NCI-H2107 treated with DMSO at 0.1 percent for 48 hours (cell line): ENCODE measurements at regions not wholly inside any gene's neighbourhood (a gene's known extent, or its start where the extent isn't known, plus 50 kb on each side); places are given as distances from the start of the nearest gene placed in this dataset.

Experiments used
- DNase-seq: peaks from one replicate; lab custom pipeline; 2025; ENCODE audit not compliant: unreplicated experiment; lab: John Stamatoyannopoulos, UW

DNA sequence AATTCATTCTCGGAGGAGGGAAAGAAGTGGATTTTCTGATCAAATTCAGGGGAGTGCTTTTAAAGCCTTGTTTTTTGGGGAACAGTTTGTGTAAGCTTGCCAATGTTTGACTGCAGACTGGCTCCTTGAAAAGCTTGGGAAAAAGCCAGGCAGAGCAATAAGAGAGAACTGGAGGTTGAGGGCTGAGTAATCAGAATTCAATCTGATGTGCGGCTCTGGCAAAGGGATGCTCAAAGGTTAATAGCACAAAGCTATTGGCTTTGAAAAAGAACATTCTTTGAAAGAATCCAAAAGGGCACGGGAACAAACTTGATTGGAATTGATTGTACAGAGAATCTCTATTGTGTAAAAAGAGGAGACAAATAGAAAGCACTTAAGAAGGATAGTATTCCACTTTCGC, 279.3 kb downstream of the YTHDC2 start:
- no peak for DNase-seq

DNA sequence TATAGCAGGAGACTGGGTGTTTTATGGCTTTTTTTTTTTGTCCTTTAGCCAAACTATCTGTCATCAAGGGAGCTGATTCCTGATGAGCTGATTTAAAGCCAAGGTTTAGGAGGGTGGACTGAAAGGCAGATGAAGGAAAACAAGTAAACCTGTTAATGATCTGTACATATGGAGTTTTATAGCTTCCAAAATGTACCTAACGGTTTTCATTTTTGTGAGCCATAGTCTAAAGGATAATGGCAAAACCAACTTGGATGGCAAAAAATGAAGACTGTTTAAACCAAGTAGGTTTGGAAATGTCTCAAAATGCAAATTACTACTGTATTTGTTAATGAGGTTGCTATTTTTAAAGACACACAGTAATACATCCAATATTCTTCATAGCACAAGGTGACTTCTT, 281.5 kb downstream of the YTHDC2 start:
- no peak for DNase-seq

DNA sequence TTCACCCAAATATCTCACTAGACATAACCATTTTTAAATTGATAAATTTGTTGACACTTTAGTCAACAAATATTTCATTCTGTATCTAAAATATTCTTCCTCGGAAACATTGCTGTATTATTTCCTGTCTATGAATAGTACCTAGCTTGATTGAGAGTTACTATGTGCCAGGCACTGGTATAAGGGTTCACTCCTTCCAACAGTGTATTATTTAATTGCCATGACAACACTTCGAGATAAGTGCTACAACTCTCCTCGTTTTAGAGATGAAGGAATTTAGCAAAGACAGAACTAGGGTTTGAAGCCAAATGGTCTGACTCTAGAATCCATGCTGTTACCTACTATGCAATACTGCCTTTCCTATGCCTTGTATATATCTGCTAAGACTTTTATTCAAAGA, 287.2 kb downstream of the YTHDC2 start:
- no peak for DNase-seq

DNA sequence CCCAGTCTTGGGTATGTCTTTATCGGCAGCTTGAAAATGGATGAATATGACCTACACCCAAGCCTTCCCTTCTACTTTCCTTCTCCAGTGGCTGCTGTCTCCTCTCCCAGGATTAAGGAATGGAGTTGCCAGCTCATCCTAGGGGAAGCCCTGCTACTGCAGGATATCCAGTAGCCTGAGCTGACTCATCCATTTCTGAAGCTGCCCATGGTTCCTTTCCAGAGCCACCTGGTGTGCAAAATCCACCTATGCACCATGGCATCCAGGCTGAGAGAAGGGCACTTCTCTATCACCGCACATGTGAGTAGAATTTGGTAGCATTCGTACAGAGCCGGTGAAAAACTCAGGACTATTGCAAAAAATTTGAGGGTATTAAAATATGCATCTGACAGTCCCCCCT, 290.8 kb downstream of the YTHDC2 start:
- no peak for DNase-seq

DNA sequence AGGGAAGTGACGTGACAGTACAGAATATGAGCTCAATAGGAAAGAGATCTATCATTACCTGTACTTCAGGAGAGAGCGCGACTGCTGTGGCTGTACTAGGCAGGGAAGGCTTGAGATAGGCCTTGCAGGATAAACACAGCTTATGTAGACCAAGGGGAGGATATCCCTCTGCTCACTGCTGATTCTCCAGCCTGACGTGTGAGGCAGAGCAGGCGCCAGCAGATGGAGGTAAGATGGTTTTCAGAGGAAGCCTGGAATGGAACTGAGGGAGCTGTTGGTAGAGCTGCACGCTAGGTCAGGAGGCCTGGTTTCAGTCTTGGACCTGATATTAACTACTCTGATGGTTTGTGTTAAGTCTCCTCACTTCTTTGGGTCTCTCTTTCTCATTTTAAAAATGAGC, 291.4 kb downstream of the YTHDC2 start:
- no peak for DNase-seq

DNA sequence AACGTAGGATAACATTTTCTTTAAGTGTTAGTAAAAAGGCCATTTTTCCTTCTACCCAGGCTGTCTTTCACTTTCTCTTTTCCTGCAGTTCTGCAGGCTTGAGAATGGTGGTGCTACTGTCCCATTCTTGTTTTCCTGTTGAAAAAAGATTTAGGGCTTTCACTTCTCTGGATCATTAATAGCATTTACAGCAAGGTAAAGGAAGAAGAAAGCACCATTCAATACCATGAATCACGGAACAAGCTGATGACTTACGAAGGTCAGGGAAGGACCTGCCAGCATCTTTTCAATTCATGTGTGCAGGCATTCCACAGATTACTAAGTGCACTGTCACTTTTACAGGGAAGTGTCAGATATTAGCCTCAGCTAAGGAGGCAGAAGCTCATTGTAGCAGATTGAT, 292.8 kb downstream of the YTHDC2 start:
- DNase-seq, result no peak

DNA sequence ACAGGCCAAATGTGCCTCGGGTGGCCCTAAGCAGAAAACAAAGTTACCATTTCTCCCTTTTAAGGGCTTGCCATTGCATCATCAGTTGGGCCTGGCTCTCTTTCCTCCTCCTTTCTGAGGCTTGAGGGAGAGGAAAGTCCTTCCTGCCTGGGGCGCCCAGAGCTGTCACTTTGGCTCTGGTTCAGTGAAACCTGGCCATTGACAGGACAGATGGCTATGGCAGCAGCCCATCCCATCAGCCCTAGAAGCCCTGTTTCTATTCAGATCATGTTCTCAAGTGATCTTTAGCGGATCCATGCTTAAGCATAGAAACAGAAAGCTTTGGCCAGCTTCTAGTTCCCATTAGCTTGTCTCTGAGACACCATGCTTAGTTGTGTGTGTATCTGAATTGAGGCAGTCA, 293.4 kb downstream of the YTHDC2 start:
- no peak for DNase-seq

DNA sequence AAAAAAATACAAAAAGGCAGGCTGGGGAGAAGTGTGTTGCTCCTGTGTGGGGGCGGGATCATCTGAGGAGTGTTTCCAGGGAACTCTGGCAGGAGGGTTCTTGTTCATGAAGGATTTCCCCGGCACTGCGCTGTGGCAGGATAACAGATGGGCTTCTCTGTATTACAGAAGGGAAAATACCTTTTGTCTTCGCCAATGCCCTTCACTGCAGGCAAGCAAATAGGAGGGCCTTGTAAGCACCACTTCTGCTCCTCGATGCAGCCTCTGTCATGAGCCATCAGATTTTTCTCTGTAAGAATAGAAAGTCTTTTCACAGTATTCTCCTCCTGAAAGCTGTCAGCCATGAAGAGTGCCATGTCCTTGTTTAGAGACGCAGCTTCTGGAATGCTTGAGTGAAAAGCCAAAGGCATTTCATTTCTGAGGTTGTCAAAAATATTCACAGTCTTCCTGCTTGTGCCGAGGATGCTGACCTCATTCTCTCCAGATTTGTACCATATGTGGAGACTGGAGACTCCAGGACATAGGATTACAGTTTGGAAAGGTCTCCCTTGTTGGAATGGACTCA, 294.0 kb downstream of the YTHDC2 start:
- no peak for DNase-seq

DNA sequence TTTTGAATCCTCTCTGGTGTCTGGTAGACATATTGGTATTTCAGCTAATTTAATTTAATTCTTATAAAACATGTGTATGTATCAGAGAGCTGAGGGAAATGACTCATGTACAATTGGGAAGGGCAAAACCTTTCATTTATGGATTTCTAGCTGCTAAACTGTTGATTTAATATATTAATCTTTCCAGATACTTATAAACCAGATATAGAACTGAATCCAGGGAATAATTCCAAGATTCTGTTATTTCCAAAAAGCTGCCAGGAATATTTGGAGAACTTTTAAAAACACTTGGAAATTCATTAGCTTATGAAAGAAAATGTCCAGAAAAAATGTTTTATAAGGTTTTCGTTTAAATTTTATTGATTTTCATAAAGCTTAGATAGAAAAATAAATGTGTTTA, 295.5 kb downstream of the YTHDC2 start:
- no peak for DNase-seq

DNA sequence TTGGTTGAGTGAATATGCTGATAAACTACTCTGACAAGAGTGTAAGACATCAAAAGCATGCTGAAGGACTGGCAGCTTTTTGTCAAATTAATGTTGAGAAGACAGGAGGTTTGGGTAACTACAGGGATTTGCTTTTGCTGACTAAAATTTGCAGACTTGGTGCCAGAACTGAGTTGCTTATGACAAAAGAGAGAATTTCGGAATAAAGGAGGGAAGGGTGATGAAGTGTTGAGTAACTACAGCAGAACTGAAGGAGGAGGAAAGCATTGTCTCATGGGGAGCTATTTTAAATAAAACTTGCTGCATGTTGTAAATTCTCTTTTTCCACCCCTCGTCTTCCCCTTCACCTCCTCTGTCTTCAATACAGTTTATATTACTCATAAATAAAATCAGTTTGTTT, 296.1 kb downstream of the YTHDC2 start:
- no peak for DNase-seq

DNA sequence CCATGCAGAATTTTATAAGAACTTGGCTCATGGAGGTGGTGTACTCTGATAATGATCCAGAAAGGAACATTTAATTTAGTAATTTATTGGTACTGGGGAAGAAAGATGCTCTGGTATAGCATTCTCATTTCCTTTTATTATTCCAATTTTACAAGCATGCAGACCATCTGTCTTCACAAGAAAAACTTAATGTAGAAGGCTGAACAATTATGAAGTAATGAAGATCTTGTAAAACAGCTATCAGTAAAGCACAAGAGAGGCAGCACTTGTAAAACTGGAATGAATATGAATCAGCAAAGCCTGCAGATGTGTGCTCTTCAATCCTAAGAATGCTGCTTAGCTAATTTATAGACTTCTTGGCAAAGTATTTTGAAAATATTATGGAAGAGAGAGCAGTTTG, 300.0 kb downstream of the YTHDC2 start:
- no peak for DNase-seq

DNA sequence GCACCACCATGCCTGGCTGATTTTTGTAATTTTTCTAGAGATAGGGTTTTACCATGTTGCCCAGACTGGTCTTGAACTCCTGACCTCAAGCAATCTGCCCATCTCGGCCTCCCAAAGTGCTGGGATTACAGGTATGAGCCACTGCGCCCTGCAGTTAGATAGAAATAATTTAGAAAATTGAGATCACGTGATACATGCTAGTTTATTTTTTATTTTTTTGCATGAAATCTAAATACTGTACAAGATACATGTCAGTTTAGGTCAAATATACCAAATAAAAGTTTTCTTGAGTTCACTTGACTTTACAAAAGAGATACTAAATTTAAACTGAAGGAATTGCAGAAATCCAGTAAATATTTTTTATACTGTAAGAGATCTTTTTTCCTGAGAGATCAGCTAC, 304.2 kb downstream of the YTHDC2 start:
- DNase-seq, result no peak

DNA sequence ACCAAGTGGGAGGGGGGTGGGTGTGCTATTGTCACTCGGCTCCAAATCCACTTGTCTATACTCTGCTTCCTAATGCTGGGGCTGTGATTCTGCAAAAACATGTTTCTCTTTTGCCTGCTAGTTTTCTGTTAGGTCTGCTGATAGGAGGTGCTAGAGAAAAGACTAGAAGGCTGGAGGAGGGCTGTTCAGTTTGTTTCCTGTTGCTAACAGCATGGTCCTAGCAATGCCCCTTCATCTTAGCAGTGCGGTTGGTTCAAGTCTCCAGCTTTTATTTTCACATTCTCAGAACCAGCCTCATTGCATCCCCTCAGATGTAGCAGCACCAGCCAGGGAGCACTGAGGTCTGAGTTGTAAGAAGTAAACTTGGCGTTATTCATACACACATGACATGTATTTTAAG, 310.2 kb downstream of the YTHDC2 start:
- DNase-seq, result no peak

DNA sequence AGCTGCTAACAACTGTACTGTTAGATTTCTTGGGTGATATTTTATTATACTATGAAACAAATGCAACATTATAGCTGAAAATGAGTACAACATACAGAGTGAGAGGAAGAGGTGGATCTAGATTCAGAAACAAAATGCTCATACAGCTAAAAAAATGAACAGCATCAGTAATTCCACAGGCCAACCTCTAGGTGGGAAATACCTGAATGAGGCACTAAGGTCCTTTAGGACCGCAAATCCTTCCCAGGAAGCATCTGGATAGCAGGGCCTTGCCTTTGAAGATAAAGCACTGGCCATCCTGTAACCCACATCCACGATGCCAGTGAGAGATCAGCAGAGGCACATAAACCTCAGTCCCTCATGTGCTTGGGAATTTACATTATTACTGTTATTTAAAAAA, 310.8 kb downstream of the YTHDC2 start:
- no peak for DNase-seq

DNA sequence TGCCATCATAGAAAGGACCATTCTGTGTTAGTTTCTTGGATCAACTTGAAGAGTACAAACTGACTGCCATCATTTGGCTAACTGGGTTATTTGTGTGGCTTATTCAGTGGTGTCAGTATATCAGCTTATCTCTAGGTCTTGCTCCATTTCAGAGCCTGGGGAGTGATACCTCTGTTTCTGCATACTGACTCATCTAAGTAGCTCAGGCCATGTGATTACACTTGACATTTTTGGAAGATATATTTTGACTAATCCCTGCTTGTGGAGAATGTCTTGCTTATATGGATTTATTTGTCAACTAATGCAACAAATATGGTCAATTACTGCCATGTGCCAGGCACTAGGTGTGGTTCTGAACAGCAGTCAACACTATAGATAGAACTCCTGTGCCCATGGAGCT, 311.7 kb downstream of the YTHDC2 start:
- DNase-seq, result no peak

DNA sequence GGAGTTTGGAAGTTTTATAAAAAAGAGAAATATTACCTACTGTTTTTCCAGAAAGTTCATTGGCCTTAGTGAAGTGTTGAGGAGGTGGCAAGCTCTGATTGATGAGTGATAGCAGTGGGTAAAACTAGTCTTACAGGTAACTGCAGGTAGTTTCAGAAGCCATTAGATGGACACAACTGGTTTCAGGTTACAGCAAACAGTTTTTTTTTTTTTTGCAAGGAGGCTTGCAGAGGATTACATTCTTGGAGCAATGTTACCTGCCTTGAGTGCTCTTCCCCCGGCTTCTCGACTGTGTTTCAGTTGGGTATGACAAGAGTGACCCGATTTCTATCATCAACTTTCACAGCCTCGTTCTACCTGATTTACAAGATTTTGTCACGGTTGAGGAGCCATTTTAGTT, 333.4 kb downstream of the YTHDC2 start:
- no peak for DNase-seq

DNA sequence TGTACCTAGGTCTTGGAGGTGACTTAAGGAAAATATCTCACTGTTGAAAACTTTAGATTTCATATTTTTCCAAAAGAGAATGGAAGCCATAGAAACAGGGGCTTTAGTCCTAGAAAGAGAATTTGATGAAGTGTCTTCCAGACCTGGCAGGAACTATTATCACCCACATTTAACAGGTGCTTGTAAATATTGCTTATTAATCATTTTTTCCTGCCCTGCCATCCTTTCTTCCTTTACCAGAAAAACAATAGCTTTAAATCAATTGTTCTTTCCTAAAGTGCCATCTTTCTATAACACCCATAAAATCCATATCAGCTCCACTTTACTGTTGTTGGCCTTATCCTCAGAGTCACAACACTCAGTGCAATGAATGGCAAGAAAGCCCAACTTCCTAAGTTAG, 350.9 kb downstream of the YTHDC2 start:
- no peak for DNase-seq

DNA sequence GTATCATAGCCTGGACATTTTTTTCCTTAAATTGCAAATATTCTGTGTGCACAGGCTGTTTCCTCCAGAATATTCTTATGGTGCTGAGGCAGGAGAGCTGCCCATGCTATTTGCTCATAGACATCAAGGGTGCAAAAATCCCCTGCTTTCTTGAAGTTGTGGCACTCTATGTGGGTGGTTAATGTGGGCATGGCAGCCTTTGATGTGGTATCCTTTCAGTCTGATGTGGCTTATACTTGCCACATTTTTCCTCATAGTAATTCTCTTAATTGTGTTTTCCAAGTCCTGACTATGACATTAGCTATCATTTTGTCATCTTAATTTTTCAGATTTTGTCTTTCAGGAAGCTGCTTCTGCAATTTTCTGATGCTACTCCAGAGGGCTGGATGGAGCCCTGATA, 353.3 kb downstream of the YTHDC2 start:
- DNase-seq, result no peak

DNA sequence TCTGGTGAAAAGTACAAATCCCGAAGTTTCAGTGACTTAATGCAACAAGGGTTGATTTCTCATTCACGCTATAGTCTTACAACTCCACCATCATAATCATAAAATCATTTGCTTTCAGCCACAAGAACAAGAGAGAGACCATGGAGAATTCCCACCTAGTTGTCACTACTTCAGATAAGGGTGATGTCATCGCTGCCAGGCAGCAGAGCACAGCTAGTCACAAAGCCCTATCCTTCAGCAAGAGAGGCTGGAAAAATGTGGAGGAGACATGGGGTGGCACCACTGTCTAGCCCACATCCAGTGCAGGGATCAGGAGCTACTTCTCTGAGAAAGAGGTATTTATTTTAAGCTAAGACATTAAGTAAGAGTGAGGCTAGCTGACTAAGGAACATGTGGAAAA, 356.1 kb downstream of the YTHDC2 start:
- no peak for DNase-seq

DNA sequence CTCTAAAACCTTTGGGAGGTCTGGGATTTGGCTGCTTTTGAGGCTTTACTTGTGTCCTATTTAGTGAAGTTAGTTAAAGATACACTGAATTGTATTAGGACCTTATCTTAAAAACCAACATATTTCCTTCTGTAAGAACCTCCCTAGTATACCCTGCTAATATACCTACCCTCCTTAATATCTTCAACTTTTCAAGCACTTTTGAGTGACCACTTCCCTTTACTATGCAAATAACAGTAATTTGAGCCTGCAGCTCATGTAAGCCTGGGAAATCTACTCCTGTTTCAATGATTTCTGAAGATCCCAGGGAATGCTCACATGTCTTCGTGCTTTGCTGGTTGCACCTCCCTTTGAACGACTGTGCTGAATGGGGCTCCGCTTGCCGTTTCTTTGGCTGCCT, 358.5 kb downstream of the YTHDC2 start:
- DNase-seq, result no peak

DNA sequence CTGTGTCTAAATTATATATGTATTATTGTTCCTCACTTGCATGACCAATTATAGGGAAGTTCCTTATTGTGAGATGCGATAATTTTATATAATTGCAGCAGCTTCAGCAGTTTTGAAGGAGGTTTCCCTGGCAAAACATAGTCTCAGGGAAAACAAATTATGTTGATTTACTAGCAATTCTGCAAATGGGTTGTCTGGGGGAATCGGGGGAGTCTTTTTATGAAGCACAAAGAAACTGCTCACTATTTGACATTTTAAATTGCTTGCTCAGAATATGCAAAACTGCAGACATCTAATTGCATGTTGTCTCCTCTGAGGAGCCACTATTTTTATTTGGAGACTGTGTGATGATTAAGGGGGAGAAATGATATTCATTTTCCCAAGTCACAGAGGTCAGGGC, 361.6 kb downstream of the YTHDC2 start:
- DNase-seq, result no peak

DNA sequence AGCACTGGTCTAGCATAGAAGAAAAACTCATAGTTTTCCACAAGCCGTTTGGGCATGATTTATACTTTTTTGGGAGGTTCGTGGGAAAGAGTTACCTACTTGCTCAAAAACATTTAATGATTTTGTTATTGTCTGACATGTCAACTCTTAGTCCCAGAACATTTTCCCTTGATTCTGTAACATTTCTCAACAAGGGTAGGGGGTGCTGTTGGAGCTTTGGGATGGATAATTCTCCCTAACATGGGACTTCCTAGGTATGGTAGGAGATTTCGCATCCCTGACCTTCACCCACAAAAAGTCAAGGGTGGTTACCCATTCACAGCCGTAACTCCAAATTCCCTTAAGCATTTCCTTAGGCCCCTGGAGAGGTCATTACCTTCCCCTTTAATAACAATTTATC, 378.0 kb downstream of the YTHDC2 start:
- DNase-seq, result no peak

DNA sequence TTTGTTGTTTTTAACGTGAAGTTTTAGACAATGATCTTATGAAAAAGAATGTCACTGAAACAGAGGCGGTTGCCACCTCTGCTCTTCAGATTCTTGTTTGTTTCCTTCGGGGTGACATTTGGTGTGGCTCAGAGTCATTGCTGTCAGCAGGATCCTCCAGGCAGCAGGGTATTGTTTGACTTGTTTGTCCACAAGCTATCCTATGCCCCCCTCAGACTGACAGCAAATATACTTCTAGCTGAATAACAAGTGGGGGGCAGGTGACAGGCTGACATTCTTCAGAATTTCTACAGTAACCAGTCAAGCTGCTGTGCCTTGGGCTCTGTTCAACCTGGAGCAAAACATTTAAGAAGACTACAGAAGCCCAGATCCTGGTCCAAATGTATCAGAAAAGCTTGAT, 383.3 kb downstream of the YTHDC2 start:
- no peak for DNase-seq

DNA sequence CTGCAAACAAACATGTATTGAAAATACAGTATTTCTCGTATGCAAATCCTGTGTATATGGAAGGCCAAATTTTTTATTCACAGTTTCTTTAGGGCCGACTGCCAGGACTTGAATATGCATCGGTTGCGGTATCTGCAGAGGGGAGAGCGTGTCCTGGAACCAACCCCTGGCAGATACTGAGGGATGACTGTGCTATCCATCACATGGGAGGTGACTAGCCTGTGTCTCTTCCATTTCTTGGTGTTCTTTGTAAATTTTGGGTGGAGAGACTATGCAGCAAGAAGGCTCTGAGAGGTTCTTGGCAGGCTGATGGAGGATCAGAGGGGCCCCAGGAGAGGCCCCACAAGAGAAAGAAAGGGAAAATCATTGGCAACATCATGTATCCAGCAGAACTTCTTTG, 384.3 kb downstream of the YTHDC2 start:
- DNase-seq, result no peak
